Heart left ventricle (tissue), 13 donors: ENCODE measurements at regions not wholly inside any gene's neighbourhood (a gene's known extent, or its start where the extent isn't known, plus 50 kb on each side); places are given as distances from the start of the nearest gene placed in this dataset.

Experiments
- CTCF ChIP-seq, 12 donors: fragments of 200-600 bp; sonication (generic) in 4 of 12; IDR thresholded peaks; one replicate each; pipeline versions ENCODE4 v1.5.0 to v1.8.0; 2018 to 2022; ENCODE audit warnings: antibody characterized with exemption in 12 of 12, mild to moderate bottlenecking in 5 of 12
- POLR2A ChIP-seq, 2 donors: fragments of 450-650 bp; IDR thresholded peaks; one replicate each; pipeline ENCODE4 v1.6.1; 2017; ENCODE audit warnings: antibody characterized with exemption in 2 of 2, mild to moderate bottlenecking in 2 of 2, moderate library complexity in 2 of 2
- donor health status: ischemic (EF 13 %, LVEDD 7.1; RV severe dilation, severe dysfunction).
- donor health status: DM: no; HTN: yes; CAD: no.
- donor health status: DM: no; HTN: no; CAD: no.
- donor health status: ischemic (EF 25% LVEDD 6.9; RV normal size, moderate dysfunction).
- donor health status: ischemic (EF 25% LVEDD 5.7; RV mildly dilated, moderate dysfunction).
- donor health status: ischemic (EF 35%, LVEDD 5.7; RV mildly dilated, moderate dysfunction).
- donor health status: nonischemic (EF 11% LVEDD 7.7; RV severe dilation, severe dysfunction).
- donor health status: DM: yes; HTN: yes; CAD: no.
- donor health status: PGD.
- donor health status: ischemic (EF 29% LVEDD 5.4; RV normal size, mild dysfunction).
- donor health status: nonischemic (EF 23%, LVEDD 6.1; RV moderate dilation, normal function).

GRCh38 chr7:153550173-153550572, 502.0 kb upstream of the DPP6 start:
- TF ChIP-seq CTCF (IDR thresholded peaks at IDR 0.05) (no peak), POLR2A (IDR thresholded peaks at IDR 0.05) (no peak)
